Esophagus squamous epithelium (tissue), 5 donors: ENCODE measurements at regions not wholly inside any gene's neighbourhood (a gene's known extent, or its start where the extent isn't known, plus 50 kb on each side); places are given as distances from the start of the nearest gene placed in this dataset.

ENCODE experiments used
- DNase-seq: peaks from one replicate; lab custom pipeline; 2025; lab: John Stamatoyannopoulos, UW
- H3K27ac ChIP-seq, 4 donors: fragments of 200-600 bp; sonication (generic); one replicate each; pipeline ENCODE4 v1.5.1; 2016 to 2019; ENCODE audit warnings: mild to moderate bottlenecking in 1 of 4
- H3K27me3 ChIP-seq, 4 donors: fragments of 200-600 bp; sonication (generic); 1 replicate in 3 of 4; 2 replicates in 1 of 4; pipeline versions ENCODE4 v1.5.1 to v1.6.0; 2017 to 2021; ENCODE audit warnings: antibody characterized with exemption in 1 of 4
- H3K36me3 ChIP-seq, 3 donors: fragments of 200-600 bp; sonication (generic); one replicate each; pipeline ENCODE4 v1.5.1; 2016 to 2019
- H3K4me1 ChIP-seq, 3 donors: fragments of 200-600 bp; sonication (generic); one replicate each; pipeline ENCODE4 v1.5.1; 2017 to 2019
- H3K4me3 ChIP-seq, 4 donors: fragments of 200-600 bp; sonication (generic); 1 replicate in 3 of 4; 2 replicates in 1 of 4; pipeline ENCODE4 v1.5.1; 2016 to 2019; ENCODE audit warnings: mild to moderate bottlenecking in 2 of 4, moderate library complexity in 1 of 4
- H3K9me3 ChIP-seq, 3 donors: fragments of 200-600 bp; sonication (generic); one replicate each; pipeline ENCODE4 v1.5.1; 2016 to 2019
- CTCF ChIP-seq, 6 experiments: fragments of 450-650 bp in 4 of 6; fragments of 200-600 bp in 2 of 6; sonication (generic) in 2 of 6; IDR thresholded peaks; one replicate each; pipeline ENCODE4 v1.5.1; 2016 to 2019; ENCODE audit warnings: antibody characterized with exemption in 6 of 6, mild to moderate bottlenecking in 4 of 6, moderate library complexity in 4 of 6
- POLR2A ChIP-seq, 4 donors: fragments of 450-650 bp; IDR thresholded peaks; one replicate each; pipeline ENCODE4 v1.6.1; 2017; ENCODE audit warnings: antibody characterized with exemption in 4 of 4, mild to moderate bottlenecking in 4 of 4, moderate library complexity in 3 of 4
- WGBS, 2 donors: methylation state at CpG; one replicate each; pipeline ENCODE4 v1.1.5; 2018; 5-methylcytosine and 5-hydroxymethylcytosine counted together
- intact Hi-C: fragments of 100-400 bp; cut with DNase I; formaldehyde crosslinking; loops from one replicate; pipeline ENCODE4 v1.15.0; 2022
- donor health status: DM: yes; HTN: yes; CAD: no.

- no peak for TF ChIP-seq CTCF (IDR thresholded peaks at IDR 0.05)
- intact Hi-C loops = no loop called here
- no peaks in the 10 kb centered on the region for H3K4me1 ChIP-seq
- no peaks in the 10 kb centered on the region for H3K27me3 ChIP-seq
- DNase-seq = no peak
- H3K27ac ChIP-seq = no peak overlapping the region
- WGBS, 2 donors = 53 to 80% methylated on average over 2 of the region's 2 CpGs
- peaks cover 0 to 4% (median 0%) of the 10 kb centered on the region in 3 donors for H3K9me3 ChIP-seq
- H3K4me3 ChIP-seq = no peak overlapping the region
- H3K36me3 ChIP-seq = no peaks in the 10 kb centered on the region
Measured at GRCh38 chr4:13762130-13762529, 134.6 kb upstream of the BOD1L1 start.

- Histone ChIP-seq H3K4me1 (no peaks in the 10 kb centered on the region), H3K36me3 (no peaks in the 10 kb centered on the region), H3K27me3 (no peaks in the 10 kb centered on the region), H3K9me3 (no peaks in the 10 kb centered on the region), H3K4me3 (no peak overlapping the region), H3K27ac (no peak overlapping the region)
- no peak for DNase-seq
- intact Hi-C loops = no loop called here
- TF ChIP-seq POLR2A (IDR thresholded peaks at IDR 0.05) (no peak), CTCF (IDR thresholded peaks at IDR 0.05) (no peak)
- 78 to 81% methylated on average over 1 of the region's 1 CpG for WGBS, 2 donors
Measured at GRCh38 chr4:13763707-13764106, 136.2 kb upstream of the BOD1L1 start.

GRCh38 chr4:13765539-13765938, 138.0 kb upstream of the BOD1L1 start:
- no peaks in the 10 kb centered on the region for H3K4me1 ChIP-seq
- no peaks in the 10 kb centered on the region for H3K27me3 ChIP-seq
- H3K9me3 ChIP-seq = no peaks in the 10 kb centered on the region
- intact Hi-C loops = no loop called here
- H3K27ac ChIP-seq = no peak overlapping the region
- no peak overlapping the region for H3K4me3 ChIP-seq
- TF ChIP-seq POLR2A (IDR thresholded peaks at IDR 0.05) (no peak), CTCF (IDR thresholded peaks at IDR 0.05) (no peak)
- no peak for DNase-seq
- no peaks in the 10 kb centered on the region for H3K36me3 ChIP-seq
- WGBS, 2 donors = 62 to 68% methylated on average over 4 of the region's 4 CpGs

DNA sequence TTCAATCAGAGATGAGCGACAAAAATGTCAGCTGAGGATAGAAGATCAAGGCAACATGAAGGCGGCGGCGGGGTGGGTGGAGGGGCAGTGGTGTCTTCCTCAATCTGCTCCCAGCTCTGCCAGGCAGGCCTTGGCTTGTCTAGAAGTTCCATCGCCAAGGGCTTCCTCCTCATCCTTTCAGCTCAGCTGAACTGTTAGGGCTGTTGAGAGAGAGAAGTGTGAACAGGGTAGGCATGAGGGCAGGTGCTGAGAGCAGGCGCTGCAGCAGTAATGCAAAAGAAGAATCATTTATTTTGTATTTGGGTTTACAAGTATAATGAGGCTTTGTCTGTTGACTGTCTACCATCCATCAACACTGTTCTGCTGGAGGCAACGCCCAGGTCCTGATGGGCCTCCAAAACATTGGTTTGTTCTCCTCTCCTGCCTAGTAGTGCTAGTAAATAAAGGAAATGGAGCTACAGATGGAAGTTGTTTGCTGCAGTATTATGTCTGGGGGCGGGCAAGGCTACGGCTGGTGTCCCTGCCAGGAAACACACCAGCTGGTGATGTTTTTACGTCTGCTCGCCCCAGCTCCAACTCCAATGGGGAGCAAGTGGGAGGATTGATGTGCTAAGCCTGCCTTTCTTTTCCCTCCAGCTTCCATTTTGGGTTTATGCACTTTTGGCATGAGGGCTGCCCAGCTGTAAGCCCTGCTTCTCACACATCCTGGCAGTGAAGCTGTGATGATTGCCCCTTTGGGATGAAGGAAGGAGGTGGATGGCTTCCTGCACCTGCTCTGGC, 139.4 kb upstream of the BOD1L1 start:
- TF ChIP-seq POLR2A (IDR thresholded peaks at IDR 0.05) (no peak), CTCF (IDR thresholded peaks at IDR 0.05) (no peak)
- Histone ChIP-seq H3K27me3 (no peaks in the 10 kb centered on the region), H3K36me3 (no peaks in the 10 kb centered on the region), H3K27ac (no peak overlapping the region), H3K4me3 (no peak overlapping the region), H3K9me3 (peaks cover 0 to 5% (median 0%) of the 10 kb centered on the region in 3 donors), H3K4me1 (no peaks in the 10 kb centered on the region)
- DNase-seq = no peak
- intact Hi-C loops = no loop called here
- 71 to 77% methylated on average over 8 to 11 of the region's 11 CpGs for WGBS, 2 donors

GRCh38 chr4:13777341-13777740, 149.8 kb upstream of the BOD1L1 start:
- H3K4me3 ChIP-seq = no peak overlapping the region
- H3K4me1 ChIP-seq = no peaks in the 10 kb centered on the region
- H3K27me3 ChIP-seq = no peaks in the 10 kb centered on the region
- intact Hi-C loops = no loop called here
- no peak for TF ChIP-seq POLR2A (IDR thresholded peaks at IDR 0.05)
- no peak for TF ChIP-seq CTCF (IDR thresholded peaks at IDR 0.05)
- no peak for DNase-seq
- no peaks in the 10 kb centered on the region for H3K36me3 ChIP-seq
- H3K9me3 ChIP-seq = no peaks in the 10 kb centered on the region
- 0 to 90% methylated on average over 1 of the region's 1 CpG for WGBS, 2 donors
- no peak overlapping the region for H3K27ac ChIP-seq
